OCI-LY7 (cell line): ENCODE measurements at regions not wholly inside any gene's neighbourhood (a gene's known extent, or its start where the extent isn't known, plus 50 kb on each side); places are given as distances from the start of the nearest gene placed in this dataset.

Experiments
- CTCF ChIP-seq: fragments of 200-600 bp; sonication (generic); conservative IDR thresholded peaks from 2 replicates; pipeline ENCODE4 v1.5.1; 2014; ENCODE audit warnings: mild to moderate bottlenecking, antibody characterized with exemption, low read length, moderate library complexity, mixed read lengths
- EZH2phosphoT487 ChIP-seq: fragments of 200-600 bp; sonication (generic); IDR thresholded peaks from 2 replicates; pipeline ENCODE4 v1.6.1; 2018; ENCODE audit warnings: low read depth, borderline replicate concordance, mild to moderate bottlenecking, mixed run types, antibody characterized with exemption, low read length, moderate library complexity, mixed read lengths

- no peak for TF ChIP-seq CTCF
- TF ChIP-seq EZH2phosphoT487: no peak
Measured at GRCh38 chr3:118102737-118103136, 931.9 kb downstream of the IGSF11 start.
